GM04503 (cell line): ENCODE measurements at regions not wholly inside any gene's neighbourhood (a gene's known extent, or its start where the extent isn't known, plus 50 kb on each side); places are given as distances from the start of the nearest gene placed in this dataset.
A peak's percentile ranks its signal among the peaks of the same experiment; 100 is the strongest.

Source experiments
- DNase-seq: peaks from one replicate; pipeline ENCODE4 v3.0.0-alpha.2; 2012; ENCODE audit warnings: low read depth

DNA sequence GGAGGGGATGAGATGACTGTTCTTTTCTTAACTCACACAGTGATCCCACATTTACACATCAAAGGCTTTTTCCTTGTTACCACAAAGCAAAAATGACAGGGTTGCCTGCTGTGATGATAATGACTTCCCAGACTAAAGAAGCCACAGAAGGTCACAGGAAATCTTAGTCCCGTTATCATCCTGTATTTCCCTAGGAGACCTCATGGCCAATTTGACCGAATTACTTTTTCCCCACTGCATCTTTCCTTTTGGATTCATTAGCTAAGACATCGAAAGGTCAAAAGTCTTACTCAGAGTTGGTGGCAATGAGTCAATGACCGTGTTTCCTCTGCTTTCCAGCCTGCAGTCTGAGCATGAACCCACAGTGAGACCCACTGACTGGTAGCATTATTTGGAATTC lies 130.1 kb upstream of the INHBA start:
- DNase-seq: no peak

GRCh38 chr7:41830271-41830670 lies 127.4 kb upstream of the INHBA start:
- DNase-seq: no peak

- DNase-seq: no peak
Observed at GRCh38 chr7:41828911-41829310, 126.0 kb upstream of the INHBA start.

GRCh38 chr7:41826641-41827040 lies 123.8 kb upstream of the INHBA start:
- no peak for DNase-seq

- no peak for DNase-seq
Observed at GRCh38 chr7:41825927-41826480, 123.1 kb upstream of the INHBA start.

DNA sequence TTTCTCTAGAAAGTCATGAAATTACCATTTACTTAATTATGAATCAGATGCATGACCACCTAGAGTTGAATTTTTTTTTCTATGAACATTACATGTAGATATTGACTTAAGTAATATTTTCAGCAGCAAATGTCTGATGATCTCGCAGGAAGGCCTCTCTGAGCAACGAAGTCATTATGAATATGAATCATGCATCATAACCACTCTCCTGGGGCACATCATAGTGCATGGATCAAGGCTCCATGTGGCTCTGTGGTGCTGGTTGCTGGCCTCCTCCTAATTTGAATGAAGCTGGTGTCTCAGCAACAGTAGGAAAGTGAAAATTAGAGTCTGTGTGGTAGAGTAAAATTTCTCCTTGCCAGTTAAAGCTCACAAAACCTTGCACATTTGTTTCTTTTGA lies 121.4 kb upstream of the INHBA start:
- DNase-seq: peak; percentile 27

DNA sequence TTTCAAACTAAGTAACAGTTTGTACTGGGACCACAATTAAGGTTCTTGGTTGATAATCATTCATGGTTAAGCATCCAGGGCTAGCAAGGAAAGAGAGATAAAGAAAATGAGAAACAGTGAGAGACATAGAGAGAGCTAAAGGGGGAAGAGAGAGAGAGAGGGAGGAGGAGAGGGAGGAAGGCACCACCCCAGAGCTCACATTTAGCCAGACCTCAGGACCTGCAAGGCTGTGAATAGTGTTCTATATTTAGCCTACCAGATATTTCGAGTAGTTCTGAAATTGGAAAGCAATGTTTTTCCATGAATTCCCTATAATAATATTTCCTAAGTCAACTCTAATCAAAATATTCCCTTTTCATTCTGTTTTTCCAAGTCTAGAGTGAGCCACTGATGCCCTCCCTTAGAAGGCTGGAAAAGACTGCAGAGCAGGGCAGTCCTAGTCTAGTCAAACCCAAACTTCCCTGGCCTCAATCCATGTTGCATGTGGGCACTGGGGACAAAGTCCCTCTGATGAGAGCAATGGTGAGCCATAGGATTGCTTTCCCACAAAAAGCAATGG lies 119.4 kb upstream of the INHBA start:
- no peak for DNase-seq

GRCh38 chr7:41821521-41822213 lies 118.8 kb upstream of the INHBA start:
- DNase-seq: no peak

DNA sequence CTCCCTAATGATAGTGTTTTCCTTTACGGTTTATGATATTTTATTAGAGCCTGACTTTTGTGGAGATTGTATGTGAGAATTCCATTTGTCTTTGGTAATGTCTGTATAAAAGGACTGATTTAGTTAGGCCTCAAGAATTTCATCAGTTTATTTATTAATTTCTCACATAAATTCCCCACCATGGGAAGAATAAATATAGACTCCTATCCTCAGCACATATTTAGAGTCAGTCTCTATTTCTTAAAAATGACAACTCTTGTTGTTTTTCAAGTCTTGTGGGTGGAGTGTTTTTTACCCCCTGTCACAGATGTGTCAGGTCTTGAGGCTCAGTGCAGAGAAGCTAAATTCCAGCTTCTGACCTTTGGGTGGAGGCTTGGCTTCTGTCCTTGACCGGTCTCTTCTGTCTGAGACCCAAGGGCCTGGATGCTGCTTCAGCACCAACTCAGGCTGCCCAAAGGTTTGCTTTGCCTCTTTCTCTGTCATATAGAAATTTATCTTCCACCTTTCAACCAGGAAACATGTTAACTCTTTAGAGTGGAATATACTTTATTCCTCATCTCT lies 117.3 kb upstream of the INHBA start:
- no peak for DNase-seq

DNA sequence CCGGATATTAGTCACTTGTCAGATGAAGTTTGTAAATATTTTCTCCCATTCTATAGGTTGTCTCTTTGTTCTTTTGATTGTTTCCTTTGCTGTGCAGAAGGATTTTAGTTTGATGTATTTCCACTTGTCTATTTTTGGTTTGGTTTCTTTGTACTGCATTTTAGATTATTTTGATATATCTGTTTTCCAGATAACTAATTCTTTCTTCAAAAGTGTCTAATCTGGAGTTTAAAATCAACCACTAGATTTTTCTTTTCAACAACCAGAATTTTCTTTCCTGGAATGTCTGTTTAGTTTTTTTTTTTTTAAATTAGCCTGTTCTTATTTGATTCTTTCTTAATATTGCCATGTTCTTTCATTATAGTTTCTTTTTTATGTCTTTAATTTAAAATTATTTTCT lies 116.8 kb upstream of the INHBA start:
- DNase-seq: no peak

DNA sequence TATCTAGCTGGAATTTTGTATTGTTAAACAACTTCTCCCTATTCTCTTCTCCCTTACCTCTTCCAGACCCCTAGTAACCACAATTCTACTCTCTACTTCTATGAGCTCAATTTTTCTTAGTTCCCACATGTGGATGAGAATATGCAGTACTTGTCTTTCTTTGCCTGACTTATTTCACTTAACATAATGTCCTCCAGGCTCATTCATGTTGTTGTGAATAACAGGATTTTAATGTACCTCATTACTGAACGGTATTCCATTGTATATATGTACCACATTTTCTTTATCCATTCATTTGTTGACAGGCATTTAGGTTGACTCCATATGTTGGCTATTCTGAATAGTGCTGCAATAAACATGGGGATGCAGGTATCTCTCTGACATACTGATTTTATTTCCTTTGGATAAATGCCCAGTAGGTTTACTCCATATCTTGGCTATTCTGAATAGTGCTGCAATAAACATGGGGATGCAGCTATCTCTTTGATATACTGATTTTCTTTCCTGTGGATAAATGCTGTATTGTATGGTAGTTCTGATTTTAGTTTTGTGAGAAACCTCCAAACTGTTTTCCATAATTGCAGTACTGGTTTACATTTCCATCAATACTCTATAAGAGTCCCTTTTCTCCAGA lies 116.0 kb upstream of the INHBA start:
- no peak for DNase-seq

- DNase-seq: no peak
Observed at GRCh38 chr7:41817386-41817785, 114.5 kb upstream of the INHBA start.

GRCh38 chr7:41816111-41816510 lies 113.2 kb upstream of the INHBA start:
- DNase-seq: no peak

DNA sequence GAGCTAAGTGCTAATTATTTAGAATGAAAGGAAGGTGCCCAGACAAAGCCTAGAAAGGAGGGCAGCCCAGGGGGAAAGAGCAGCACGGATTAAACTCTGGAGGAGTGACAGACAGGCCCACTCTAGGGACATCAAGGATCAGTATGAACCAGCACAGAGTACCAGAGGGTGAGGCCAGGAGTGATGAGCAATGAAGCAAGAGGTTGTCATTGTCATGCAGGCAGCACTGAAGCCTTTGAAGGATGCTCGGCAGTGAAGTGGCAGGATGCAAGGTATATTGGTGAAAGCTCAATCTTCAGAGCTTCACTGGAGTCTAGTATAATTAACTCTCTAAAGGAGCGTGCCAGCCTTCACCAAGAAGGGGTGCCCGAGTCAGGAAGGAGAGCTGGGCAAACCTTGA lies 112.0 kb upstream of the INHBA start:
- no peak for DNase-seq

GRCh38 chr7:41813286-41813685 lies 110.4 kb upstream of the INHBA start:
- DNase-seq: no peak

DNA sequence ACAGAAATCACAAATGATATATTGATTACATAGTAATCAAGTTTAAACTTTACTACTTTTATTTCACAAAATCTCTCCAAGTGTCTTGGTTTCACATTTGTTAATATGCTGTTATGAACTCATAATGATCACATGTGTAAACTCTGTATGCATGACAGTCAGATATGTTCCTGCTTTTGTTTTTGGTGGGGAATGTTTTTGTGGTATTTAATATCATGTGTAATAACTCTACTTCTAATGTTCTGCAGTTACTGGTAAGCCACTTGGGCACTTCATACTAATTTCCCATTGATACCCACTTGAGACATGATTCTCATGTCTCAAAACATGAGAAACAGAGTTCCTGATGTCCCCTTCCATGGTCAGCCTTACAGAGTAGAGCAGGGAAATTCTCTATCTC lies 109.1 kb upstream of the INHBA start:
- DNase-seq: no peak

DNA sequence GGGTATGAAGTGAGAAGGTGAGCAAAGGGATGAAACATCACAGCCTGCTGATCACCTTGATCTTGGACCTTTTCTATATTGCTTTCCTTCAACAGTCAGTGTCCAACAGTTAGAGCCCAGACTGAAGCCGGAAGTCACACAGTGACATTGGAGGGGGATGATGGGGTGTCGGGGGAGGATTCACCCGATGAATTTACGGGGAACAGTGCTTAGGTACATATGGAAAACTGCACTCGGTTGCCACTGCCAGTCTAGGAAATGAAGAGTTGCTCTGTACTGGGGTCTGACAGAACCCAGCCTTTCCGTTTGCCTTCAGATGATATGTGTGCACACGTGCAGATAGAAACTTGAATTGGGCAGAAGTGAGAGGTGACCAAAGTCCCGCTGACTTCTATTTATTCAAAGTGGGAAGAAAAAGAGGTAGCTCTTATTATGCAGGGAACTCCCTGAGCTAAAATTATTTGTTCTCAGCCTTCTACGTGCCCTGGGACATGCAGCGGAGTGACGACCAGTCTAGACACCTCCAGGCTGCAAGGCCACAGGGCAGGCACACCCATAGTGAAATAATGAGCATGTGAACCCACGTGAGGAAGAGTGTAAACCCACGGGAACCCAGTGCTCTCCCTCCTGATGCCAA lies 107.2 kb upstream of the INHBA start:
- DNase-seq: no peak

GRCh38 chr7:41809529-41809939 lies 106.6 kb upstream of the INHBA start:
- DNase-seq: peak; percentile 51

- DNase-seq: no peak
Observed at GRCh38 chr7:41809116-41809515, 106.2 kb upstream of the INHBA start.

GRCh38 chr7:41808541-41808940 lies 105.7 kb upstream of the INHBA start:
- no peak for DNase-seq

GRCh38 chr7:41803569-41803968 lies 100.7 kb upstream of the INHBA start:
- no peak for DNase-seq

DNA sequence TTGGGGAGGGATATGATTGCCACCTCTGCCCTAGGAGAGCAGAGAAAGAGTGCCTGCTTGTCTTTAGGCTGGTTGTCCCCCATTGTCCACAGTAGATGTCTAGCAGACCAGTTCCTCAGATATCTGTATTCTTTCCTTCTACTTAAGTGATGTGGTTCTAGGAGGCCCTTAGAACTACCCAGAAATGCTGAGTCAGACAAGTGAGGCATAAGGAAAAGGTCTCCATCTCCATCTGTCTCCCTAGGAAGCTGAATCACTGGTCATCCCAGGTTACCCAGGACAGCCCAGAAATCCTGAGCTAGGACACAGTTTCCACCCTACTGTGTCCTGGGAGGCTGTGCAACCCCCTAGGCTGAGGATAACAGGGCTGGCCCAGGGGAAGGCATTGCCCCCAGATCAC lies 93.4 kb upstream of the INHBA start:
- DNase-seq: no peak
